Neural progenitor cell (in vitro differentiated cells): ENCODE measurements at regions not wholly inside any gene's neighbourhood (a gene's known extent, or its start where the extent isn't known, plus 50 kb on each side); places are given as distances from the start of the nearest gene placed in this dataset.

ENCODE experiments used
- EZH2 ChIP-seq: fragments of 200-600 bp; sonication (generic); IDR thresholded peaks from 2 replicates; pipeline ENCODE4 v1.6.1; 2017; ENCODE audit warnings: antibody characterized with exemption, mild to moderate bottlenecking, moderate library complexity
- EZH2phosphoT487 ChIP-seq: fragments of 200-600 bp; sonication (generic); IDR thresholded peaks from 2 replicates; pipeline ENCODE4 v1.6.1; 2017; ENCODE audit warnings: antibody characterized with exemption
- TF ChIP-seq, protein P1 (sequence below): fragments of 200-600 bp; sonication (generic); IDR thresholded peaks from 2 replicates; pipeline ENCODE4 v1.5.1; 2017; ENCODE audit warnings: antibody characterized with exemption, mild to moderate bottlenecking

DNA sequence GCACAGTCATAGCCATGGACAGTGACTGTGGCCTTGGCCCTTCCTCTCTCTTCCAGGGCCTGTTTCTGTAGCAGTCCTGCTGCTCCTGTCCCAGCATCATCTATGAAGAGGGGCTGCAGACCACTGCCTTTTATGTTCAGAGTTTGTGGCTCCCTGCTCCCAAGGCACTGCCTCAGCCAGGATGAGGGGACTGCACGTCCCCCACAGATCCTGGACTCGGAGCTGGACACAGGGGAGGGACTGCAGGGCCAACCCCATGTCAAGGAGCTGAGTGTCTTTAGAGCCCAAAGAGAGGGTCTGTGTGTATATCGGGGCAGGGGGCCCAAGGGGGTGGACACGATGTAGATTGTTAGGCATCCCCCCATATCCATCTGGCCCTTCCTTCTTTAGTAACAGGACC, 60.6 kb upstream of the DIO3 start:
- TF ChIP-seq, protein P1, sequence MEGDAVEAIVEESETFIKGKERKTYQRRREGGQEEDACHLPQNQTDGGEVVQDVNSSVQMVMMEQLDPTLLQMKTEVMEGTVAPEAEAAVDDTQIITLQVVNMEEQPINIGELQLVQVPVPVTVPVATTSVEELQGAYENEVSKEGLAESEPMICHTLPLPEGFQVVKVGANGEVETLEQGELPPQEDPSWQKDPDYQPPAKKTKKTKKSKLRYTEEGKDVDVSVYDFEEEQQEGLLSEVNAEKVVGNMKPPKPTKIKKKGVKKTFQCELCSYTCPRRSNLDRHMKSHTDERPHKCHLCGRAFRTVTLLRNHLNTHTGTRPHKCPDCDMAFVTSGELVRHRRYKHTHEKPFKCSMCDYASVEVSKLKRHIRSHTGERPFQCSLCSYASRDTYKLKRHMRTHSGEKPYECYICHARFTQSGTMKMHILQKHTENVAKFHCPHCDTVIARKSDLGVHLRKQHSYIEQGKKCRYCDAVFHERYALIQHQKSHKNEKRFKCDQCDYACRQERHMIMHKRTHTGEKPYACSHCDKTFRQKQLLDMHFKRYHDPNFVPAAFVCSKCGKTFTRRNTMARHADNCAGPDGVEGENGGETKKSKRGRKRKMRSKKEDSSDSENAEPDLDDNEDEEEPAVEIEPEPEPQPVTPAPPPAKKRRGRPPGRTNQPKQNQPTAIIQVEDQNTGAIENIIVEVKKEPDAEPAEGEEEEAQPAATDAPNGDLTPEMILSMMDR: no peak
- TF ChIP-seq EZH2 (no peak), EZH2phosphoT487 (no peak)
